ENCODE measurements at regions not wholly inside any gene's neighbourhood (a gene's known extent, or its start where the extent isn't known, plus 50 kb on each side); places are given as distances from the start of the nearest gene placed in this dataset.

GRCh38 chr12:4148418-4149056 lies 125.0 kb upstream of the CCND2 start:
- TF ChIP-seq POLR2AphosphoS5 (IDR thresholded peaks at IDR 0.05; ENCODE audit: borderline replicate concordance, low read depth, low read length): no peak
- TF ChIP-seq EZH2 (IDR thresholded peaks at IDR 0.05): no peak

Data from SK-N-MC (cell line).